C4-2B (cell line): ENCODE measurements at regions not wholly inside any gene's neighbourhood (a gene's known extent, or its start where the extent isn't known, plus 50 kb on each side); places are given as distances from the start of the nearest gene placed in this dataset.

Source experiments
- H3K27ac ChIP-seq: fragments of 450-650 bp; 2 replicates; pipeline ENCODE4 v1.5.1; 2017
- CTCF ChIP-seq: fragments of 450-650 bp; conservative IDR thresholded peaks from 2 replicates; pipeline ENCODE4 v1.5.1; 2017; ENCODE audit warnings: mild to moderate bottlenecking
- ZFX ChIP-seq: fragments of 450-650 bp; IDR thresholded peaks from 2 replicates; pipeline ENCODE4 v1.6.1; 2017

- H3K27ac ChIP-seq: no peak overlapping the region
- TF ChIP-seq CTCF (no peak), ZFX (no peak)
Measured at GRCh38 chr22:34897126-34897525, 168.8 kb upstream of the ISX start.

- TF ChIP-seq CTCF (no peak), ZFX (no peak)
- H3K27ac ChIP-seq: no peak overlapping the region
Measured at GRCh38 chr22:34902335-34902734, 163.6 kb upstream of the ISX start.

- H3K27ac ChIP-seq: no peak overlapping the region; the same call in 1 of the 2 replicates
- TF ChIP-seq ZFX: no peak
- TF ChIP-seq CTCF: no peak
Measured at GRCh38 chr22:34903416-34903815, 162.5 kb upstream of the ISX start.

- H3K27ac ChIP-seq: no peak overlapping the region
- TF ChIP-seq CTCF: no peak
- TF ChIP-seq ZFX: no peak
Measured at GRCh38 chr22:34904486-34904885, 161.5 kb upstream of the ISX start.

GRCh38 chr22:34913826-34914225 lies 152.1 kb upstream of the ISX start:
- TF ChIP-seq CTCF: no peak
- TF ChIP-seq ZFX: no peak
- no peak overlapping the region for H3K27ac ChIP-seq

- TF ChIP-seq ZFX (no peak), CTCF (no peak)
- no peak overlapping the region for H3K27ac ChIP-seq
Measured at GRCh38 chr22:34914846-34915245, 151.1 kb upstream of the ISX start.

GRCh38 chr22:34917239-34917638 lies 148.7 kb upstream of the ISX start:
- H3K27ac ChIP-seq: no peak overlapping the region
- TF ChIP-seq ZFX: no peak
- no peak for TF ChIP-seq CTCF
